KMS-11 (cell line): ENCODE measurements at regions not wholly inside any gene's neighbourhood (a gene's known extent, or its start where the extent isn't known, plus 50 kb on each side); places are given as distances from the start of the nearest gene placed in this dataset.

Source experiments
- H2AFZ ChIP-seq: fragments of 200-600 bp; sonication (generic); 2 replicates; pipeline ENCODE4 v1.6.1; 2016; ENCODE audit warnings: antibody characterized with exemption, mixed run types, low read depth
- H3K27ac ChIP-seq: fragments of 200-600 bp; sonication (generic); 2 replicates; pipeline ENCODE4 v1.6.1; 2016; ENCODE audit warnings: mild to moderate bottlenecking, mixed run types
- H3K27me3 ChIP-seq: fragments of 200-600 bp; sonication (generic); 2 replicates; pipeline ENCODE4 v1.6.1; 2017; ENCODE audit warnings: mild to moderate bottlenecking, low read depth, mixed run types, moderate library complexity; ENCODE audit not compliant: insufficient read depth
- H3K36me3 ChIP-seq: fragments of 200-600 bp; sonication (generic); 2 replicates; pipeline ENCODE4 v1.6.1; 2017; ENCODE audit warnings: mild to moderate bottlenecking, mixed run types; ENCODE audit not compliant: insufficient read depth
- H3K4me1 ChIP-seq: fragments of 200-600 bp; sonication (generic); 2 replicates; pipeline ENCODE4 v1.6.1; 2016; ENCODE audit warnings: mild to moderate bottlenecking, low read depth, mixed run types; ENCODE audit not compliant: poor library complexity, severe bottlenecking
- H3K4me2 ChIP-seq: fragments of 200-600 bp; sonication (generic); 2 replicates; pipeline ENCODE4 v1.7.0; 2016; ENCODE audit warnings: mild to moderate bottlenecking, mixed run types
- H3K4me3 ChIP-seq: fragments of 200-600 bp; sonication (generic); IDR thresholded peaks from 2 replicates; pipeline ENCODE4 v1.6.1; 2017; ENCODE audit warnings: low read depth, low read length, mixed read lengths; ENCODE audit not compliant: insufficient read depth
- H3K79me2 ChIP-seq: fragments of 200-600 bp; sonication (generic); 2 replicates; pipeline ENCODE4 v1.6.1; 2016; ENCODE audit warnings: low read depth, mixed run types; ENCODE audit not compliant: insufficient read depth
- H3K9ac ChIP-seq: fragments of 200-600 bp; sonication (generic); 2 replicates; pipeline ENCODE4 v1.6.1; 2016; ENCODE audit warnings: mild to moderate bottlenecking, mixed run types
- H4K20me1 ChIP-seq: fragments of 200-600 bp; sonication (generic); 2 replicates; pipeline ENCODE4 v1.6.1; 2016; ENCODE audit warnings: mild to moderate bottlenecking, mixed run types; ENCODE audit not compliant: insufficient read depth
- CTCF ChIP-seq: fragments of 200-600 bp; sonication (generic); conservative IDR thresholded peaks from 2 replicates; pipeline ENCODE4 v1.6.1; 2017; ENCODE audit warnings: low read depth, mild to moderate bottlenecking, antibody characterized with exemption, low read length, moderate library complexity, mixed read lengths

GRCh38 chr13:37187621-37188020, 82.2 kb upstream of the CSNK1A1L start:
- Histone ChIP-seq H4K20me1 (no peaks in the 10 kb centered on the region), H3K4me2 (no peak overlapping the region), H3K9ac (no peak overlapping the region), H3K27ac (no peak overlapping the region), H3K4me1 (no peaks in the 10 kb centered on the region), H3K79me2 (no peaks in the 10 kb centered on the region), H3K4me3 (no peak overlapping the region), H3K27me3 (no peaks in the 10 kb centered on the region), H3K36me3 (no peaks in the 10 kb centered on the region), H2AFZ (no peak overlapping the region)
- no peak for TF ChIP-seq CTCF

GRCh38 chr13:37187105-37187504, 81.6 kb upstream of the CSNK1A1L start:
- Histone ChIP-seq H3K79me2 (no peaks in the 10 kb centered on the region), H3K27me3 (no peaks in the 10 kb centered on the region), H3K4me3 (no peak overlapping the region), H3K27ac (no peak overlapping the region), H3K4me1 (no peaks in the 10 kb centered on the region), H2AFZ (no peak overlapping the region), H4K20me1 (no peaks in the 10 kb centered on the region), H3K9ac (no peak overlapping the region), H3K36me3 (no peaks in the 10 kb centered on the region), H3K4me2 (no peak overlapping the region)
- TF ChIP-seq CTCF, result no peak

GRCh38 chr13:37181620-37182019, 76.2 kb upstream of the CSNK1A1L start:
- Histone ChIP-seq H3K9ac (no peak overlapping the region), H3K27ac (no peak overlapping the region), H3K4me2 (no peak overlapping the region), H3K4me1 (no peaks in the 10 kb centered on the region), H3K4me3 (no peak overlapping the region), H2AFZ (no peak overlapping the region), H4K20me1 (no peaks in the 10 kb centered on the region), H3K27me3 (no peaks in the 10 kb centered on the region), H3K79me2 (no peaks in the 10 kb centered on the region), H3K36me3 (no peaks in the 10 kb centered on the region)
- TF ChIP-seq CTCF, result no peak

- Histone ChIP-seq H3K4me3 (no peak overlapping the region), H3K36me3 (no peaks in the 10 kb centered on the region), H3K4me1 (no peaks in the 10 kb centered on the region), H3K79me2 (no peaks in the 10 kb centered on the region), H2AFZ (no peak overlapping the region), H4K20me1 (no peaks in the 10 kb centered on the region), H3K27ac (no peak overlapping the region), H3K4me2 (no peak overlapping the region), H3K9ac (no peak overlapping the region), H3K27me3 (no peaks in the 10 kb centered on the region)
- no peak for TF ChIP-seq CTCF
These were observed 74.2 kb upstream of the CSNK1A1L start for GRCh38 chr13:37179645-37180044.

GRCh38 chr13:37177125-37177524, 71.7 kb upstream of the CSNK1A1L start:
- H3K9ac ChIP-seq, result no peak overlapping the region
- no peaks in the 10 kb centered on the region for H4K20me1 ChIP-seq
- H3K36me3 ChIP-seq, result no peaks in the 10 kb centered on the region
- no peaks in the 10 kb centered on the region for H3K4me1 ChIP-seq
- H3K79me2 ChIP-seq, result no peaks in the 10 kb centered on the region
- no peak overlapping the region for H3K4me3 ChIP-seq
- TF ChIP-seq CTCF, result no peak
- no peak overlapping the region for H3K4me2 ChIP-seq
- H3K27me3 ChIP-seq, result no peaks in the 10 kb centered on the region
- H3K27ac ChIP-seq, result no peak overlapping the region
- H2AFZ ChIP-seq, result no peak overlapping the region
